ENCODE measurements at regions not wholly inside any gene's neighbourhood (a gene's known extent, or its start where the extent isn't known, plus 50 kb on each side); places are given as distances from the start of the nearest gene placed in this dataset.

GRCh38 chr19:30274987-30275386, 97.2 kb upstream of the ZNF536 start:
- TF ChIP-seq POLR2A (IDR thresholded peaks at IDR 0.05): no peak
- no peak for TF ChIP-seq CTCF (IDR thresholded peaks at IDR 0.05)

Data from body of pancreas (tissue), 4 donors.